ENCODE measurements at regions not wholly inside any gene's neighbourhood (a gene's known extent, or its start where the extent isn't known, plus 50 kb on each side); places are given as distances from the start of the nearest gene placed in this dataset.

GRCh38 chr11:26248661-26249060 lies 83.3 kb upstream of the ANO3 start:
- TF ChIP-seq CTCF (conservative IDR thresholded peaks at IDR 0.05; ENCODE audit: low read depth, low read length), result no peak
- TF ChIP-seq EZH2 (IDR thresholded peaks at IDR 0.05; ENCODE audit: borderline replicate concordance, low read depth, low read length, poor library complexity, severe bottlenecking), result no peak
